RPMI7951 (cell line): ENCODE measurements at regions not wholly inside any gene's neighbourhood (a gene's known extent, or its start where the extent isn't known, plus 50 kb on each side); places are given as distances from the start of the nearest gene placed in this dataset.
A peak's percentile ranks its signal among the peaks of the same experiment; 100 is the strongest.

Experiments
- DNase-seq: peaks from one replicate; pipeline ENCODE4 v3.0.0-alpha.2; 2012; ENCODE audit warnings: low read depth

DNA sequence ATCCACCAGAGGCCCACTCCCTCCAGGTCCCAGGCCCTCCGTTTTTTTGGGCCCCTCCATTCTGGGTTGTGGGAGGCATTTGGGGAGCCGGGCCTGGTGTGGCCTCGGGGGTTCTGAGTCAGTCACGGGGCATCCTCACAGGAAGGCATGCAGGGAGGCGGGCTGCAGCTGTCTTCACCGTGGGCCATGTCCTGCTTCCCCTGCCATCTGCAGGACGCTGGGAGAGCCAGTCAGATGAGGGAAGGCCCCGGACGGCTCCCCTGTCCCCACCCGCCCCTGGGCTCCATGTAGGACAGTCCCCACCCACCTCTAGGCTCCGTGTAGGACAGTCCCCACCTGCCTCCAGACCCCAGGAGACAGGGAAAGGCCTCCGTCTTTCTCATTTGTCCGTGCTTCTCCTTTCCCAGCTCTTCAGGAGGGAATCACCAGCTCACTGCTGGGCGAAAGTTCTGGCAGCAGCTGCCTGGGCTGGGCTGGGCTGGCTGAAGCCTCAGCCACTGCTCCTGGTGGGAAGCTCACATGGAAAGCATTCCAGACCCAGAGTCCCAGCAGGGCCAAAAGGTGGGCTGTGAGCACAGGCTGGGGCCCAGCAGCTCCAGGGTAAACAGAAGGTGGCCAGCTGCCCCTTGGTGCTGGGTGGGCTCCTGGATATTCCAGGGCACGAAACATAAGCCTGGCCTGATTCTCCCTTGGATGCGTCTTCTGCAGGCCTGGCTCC lies 217.8 kb downstream of the KIF26A start:
- peak; percentile 1 for DNase-seq

DNA sequence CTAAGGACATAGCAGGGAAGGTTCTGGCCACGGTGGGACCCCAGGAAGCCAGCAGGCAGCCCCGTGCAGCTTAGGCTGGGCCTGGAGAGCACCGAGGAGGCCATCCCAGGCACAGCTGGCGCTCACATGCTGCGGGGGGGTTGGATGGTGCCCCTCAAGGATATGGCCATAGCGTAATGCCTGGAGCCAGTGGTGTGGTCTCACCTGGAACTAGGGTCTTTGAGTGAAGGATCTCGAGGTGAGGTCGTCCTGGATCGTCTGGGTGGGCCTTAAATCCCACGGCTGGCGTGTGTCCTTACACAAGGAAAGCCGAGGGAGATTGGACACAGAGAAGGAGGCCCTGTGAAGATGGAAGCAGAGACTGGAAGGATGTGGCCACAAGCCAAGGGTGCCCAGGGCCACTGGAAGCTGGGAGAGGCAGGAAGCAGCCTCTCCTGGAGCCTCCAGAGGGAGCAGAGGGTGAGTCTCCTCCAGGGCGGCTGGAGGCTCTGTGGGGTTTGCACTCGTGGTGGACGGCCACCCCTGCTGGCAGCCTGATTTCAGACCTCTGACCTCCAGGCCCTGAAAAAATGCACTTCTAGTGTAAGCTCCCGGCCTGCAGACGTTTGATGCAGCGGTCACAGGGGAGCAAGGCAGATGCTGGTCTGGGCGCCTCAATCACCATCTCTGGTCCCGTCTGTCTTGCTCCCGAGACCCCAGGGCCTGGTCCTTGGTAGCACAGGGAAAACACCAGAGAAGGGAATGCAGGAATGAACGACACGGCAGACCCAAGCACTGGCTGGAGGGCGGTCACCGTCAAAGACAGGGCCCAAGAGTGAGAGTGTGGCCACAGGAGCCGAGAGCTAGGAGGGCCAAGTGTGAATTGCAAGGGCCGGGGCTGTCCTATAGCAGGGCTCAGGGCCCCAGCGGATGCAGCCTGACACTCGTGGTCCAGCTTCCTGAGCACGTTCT lies 218.6 kb downstream of the KIF26A start:
- DNase-seq, result no peak

DNA sequence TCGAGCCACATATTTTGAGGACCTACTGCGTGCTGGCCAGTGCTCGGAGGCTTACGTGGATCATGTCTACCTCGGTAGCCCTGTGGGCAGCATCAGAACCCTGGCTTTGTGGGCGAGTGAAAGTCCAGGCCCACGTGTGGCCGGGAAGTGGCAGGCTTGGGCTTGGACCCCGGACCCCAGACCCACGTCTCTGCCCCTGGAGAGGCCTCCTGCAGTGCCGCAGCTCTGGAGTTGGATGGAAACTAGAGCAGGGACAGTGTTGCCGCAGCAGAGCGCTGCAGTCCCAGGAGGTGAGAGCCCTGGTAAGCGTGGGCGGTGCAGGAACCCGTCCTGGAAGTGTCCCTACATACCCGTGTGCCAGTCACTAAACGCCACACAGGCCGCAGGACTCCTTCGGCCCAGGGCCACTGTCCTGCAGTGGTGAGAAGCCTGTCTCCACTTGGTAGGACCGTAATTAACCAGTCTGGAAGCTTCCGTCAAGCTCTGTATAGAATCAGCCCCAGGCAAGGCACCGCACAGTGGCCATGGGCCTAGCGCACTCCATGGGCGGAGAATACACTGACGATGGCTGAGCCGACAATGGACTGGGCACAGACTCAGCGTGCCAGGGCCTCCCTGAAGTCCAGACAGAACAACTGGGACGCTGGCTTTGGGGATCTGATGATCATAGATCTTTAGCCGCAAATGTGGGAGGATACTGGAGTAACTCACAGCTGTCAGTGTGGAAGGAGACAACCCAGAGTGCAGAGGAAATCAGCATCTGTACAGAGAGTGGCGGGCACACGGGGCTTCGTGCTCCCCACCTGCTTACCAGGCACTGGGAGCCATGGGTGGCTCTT lies 219.5 kb downstream of the KIF26A start:
- no peak for DNase-seq

DNA sequence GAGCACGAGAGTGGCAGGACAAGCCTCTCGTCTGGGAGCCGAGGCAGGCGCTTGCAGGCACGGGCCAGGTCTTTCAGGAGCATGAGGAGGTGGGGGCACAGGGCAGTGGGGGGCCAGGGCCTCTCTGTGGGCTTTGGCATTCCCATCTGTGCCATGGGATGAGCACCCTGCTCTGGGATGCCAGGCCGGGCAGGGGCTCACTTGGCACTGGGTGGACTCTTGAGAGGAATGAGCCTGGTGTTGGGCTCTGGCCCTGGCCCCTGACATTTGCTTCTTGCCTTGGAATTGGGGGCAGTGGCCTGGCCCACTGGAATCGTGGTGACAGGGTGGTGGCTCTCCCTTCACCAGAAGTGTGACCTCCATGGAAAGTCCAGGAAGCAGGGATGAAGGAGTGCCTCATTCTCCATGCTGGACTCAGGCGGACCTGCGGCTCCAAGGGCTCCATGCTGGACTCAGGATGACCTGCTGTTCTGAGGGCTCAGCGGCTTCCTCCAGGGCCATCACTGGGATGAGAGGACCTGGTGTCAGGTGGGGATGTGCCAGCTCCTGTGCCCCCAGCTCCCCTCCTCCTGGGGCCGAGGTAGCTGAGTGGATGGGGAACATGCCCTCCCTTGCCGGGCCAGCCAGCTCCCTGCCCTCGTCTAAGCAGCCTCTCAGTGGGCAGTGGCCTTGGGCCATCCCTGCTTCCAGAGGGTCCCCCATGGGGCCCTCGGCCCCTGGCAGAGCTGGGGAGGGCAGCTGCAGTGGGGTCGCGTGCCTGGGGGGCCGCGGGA lies 220.3 kb downstream of the KIF26A start:
- DNase-seq, result no peak

DNA sequence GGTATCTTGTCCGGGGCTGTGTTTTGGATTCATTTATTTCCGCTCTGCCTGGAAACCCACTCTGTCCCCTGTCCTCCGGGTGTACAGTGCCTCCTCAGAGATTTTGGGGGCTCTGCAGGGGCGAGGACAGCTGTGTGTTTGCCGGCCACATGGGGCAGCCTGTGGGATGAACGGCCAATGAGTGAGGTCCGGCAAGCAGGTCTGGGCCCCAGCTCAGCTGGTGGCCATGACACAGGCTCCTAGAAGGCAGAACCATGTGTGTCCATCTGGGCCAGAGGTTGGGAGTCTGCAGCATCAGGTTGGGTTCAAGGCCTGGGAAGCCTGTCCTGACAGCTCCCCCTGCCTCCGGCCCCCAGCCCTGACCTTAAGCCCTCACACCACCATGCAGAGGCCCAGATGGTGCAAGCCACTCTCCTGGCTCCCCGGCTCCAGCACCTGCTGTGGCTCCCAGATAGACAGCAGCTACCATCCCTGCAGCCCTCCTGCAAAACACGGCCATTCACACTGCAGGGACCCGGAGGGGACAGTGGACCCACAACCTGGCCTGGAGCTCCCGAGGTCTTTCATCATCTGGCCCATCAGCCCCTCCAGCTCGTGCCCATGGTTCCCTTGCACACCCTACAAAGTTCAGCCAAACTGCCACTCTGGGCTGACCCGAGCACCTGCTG lies 220.1 kb upstream of the C14orf180 start:
- DNase-seq, result no peak

DNA sequence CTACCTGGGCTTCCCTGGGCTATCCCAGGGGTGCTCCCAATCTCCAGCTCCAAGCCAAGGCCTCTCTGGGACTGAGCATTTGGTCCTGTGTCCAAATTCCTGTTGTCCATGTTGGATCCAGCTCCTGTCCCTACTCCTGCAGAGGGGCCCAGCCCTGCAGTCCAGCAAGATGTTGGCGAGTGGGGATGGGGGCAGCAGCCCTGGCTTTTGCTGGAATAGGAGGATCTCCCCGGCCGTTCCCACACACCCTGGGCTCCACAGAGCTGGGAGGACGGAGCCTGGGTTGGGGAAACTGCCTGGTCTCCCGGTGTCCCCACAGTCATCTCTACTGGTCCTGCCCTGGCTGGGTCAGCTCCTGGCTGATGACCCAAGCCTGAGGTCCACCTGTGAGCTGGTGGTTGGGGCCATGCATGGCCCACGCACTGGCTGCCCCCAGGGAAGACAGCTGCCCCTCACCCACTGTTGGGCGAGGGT lies 219.6 kb upstream of the C14orf180 start:
- DNase-seq, result no peak

DNA sequence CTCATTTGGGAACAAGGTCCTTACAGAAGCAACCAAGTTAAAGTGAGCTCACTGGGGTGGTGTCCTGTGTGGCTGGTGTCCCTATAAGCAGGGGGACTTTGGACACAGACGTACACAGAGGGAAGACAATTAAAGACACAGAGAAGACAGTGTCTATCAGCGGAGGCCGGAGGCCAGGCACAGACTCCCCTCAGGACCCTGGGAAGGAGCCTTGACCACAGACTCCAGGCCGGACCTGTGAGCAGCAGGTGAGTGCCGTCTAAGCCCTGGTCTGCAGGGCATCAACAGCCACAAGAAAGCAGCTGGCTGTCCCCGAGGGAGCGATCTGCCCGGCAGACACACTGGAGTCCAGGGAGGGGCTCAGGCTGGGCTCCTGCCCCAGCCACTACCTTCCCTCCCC lies 219.1 kb upstream of the C14orf180 start:
- no peak for DNase-seq

DNA sequence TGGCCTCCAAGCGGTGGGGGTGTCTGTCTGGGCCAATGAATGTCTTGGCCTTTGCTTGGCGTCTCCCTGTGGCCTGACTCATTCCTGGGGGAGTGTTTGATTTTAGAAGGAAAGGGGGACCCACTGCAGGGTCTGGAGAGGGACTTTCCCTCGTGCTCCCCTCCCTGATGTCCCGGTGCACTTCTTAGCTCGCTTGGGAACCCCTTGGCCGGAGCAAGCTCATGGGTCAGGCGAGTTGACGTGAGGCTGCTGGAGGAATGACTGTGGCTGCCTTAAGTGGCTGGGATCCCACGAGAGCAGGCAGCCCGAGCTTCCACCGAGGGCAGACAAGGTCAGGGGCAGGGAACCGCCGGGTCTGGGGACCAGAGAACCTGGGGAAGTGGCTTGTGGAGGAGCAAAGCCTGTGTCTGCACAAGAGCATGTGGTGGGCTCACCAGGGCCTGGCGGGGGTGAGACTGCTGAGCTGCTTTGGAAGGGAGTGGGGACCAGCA lies 218.4 kb upstream of the C14orf180 start:
- DNase-seq, result no peak

DNA sequence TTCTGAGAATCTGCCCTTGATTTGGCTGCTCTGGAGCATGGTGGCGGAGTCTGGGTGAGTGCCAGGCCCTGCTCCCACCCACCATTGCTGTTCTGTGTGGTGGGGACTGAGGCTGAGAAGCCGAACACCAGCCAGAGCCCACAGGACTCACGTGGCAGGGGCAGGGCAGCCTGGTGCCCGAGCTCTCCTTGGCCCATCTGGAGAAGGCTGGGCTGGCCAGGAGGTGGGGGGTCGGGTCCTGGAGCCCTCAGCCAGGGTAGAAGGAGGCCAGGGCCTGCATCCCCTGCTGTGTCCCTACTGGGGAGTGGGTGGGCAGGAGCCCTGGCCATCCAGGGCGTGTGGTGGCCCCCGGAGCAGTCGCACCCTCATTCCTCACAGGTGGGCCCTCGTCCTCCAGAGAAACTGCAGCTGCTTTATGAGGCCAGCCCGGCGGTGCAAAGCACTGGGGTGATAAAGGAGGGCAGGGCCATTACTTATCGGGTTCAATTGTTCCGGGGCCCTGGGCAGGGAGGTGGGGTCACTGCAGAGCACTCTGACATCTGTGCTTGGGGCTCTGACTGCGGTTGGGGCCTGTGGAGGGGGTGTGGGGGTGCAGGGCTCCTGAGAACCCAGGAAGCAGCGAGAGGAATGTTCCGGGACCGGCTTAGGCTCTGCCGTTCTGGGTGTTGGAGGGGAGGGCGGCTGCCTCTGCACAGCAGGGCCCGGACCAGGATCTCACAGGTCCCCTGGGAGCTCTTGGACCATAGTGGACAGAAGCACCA lies 217.5 kb upstream of the C14orf180 start:
- DNase-seq, result no peak

DNA sequence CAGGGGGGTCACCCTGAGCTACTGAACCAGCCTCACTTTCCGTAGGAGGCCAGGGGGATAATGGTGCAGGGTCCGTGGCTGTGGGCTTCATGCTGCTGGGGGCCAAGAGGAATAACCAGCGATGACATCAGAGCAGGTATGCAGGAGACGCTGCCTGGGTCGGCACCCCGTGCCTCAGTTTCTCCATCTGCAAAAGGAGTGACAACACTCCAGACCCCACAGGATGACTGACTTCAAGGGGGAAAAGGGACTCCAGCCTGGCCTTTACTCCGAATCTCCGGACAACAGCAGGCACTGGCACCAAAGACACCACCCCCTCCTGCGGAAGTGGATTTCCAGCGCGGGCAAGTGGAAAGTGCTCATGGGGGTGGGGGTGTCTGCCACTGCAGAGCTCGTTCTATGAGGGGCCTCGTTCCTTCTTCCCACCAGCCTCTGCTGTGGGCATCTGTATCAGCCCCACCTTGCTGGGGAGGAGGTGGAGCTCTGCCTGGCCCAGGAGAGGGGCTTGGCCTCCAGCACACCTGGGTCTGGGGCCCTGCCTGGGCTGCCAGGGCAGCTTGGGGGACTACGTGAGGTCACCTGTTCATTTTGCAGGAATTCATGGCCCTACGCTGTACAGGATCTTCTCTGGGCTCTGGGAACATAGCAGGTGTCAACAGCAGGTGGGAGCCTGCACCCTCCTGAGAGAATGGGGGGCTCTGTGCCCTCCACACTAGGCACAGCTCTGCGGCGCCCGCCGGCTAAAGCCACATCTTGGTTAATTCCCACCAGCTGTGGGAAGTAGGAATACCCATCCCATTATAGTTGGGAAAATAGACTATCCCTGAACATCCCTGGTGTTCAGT lies 216.6 kb upstream of the C14orf180 start:
- no peak for DNase-seq

DNA sequence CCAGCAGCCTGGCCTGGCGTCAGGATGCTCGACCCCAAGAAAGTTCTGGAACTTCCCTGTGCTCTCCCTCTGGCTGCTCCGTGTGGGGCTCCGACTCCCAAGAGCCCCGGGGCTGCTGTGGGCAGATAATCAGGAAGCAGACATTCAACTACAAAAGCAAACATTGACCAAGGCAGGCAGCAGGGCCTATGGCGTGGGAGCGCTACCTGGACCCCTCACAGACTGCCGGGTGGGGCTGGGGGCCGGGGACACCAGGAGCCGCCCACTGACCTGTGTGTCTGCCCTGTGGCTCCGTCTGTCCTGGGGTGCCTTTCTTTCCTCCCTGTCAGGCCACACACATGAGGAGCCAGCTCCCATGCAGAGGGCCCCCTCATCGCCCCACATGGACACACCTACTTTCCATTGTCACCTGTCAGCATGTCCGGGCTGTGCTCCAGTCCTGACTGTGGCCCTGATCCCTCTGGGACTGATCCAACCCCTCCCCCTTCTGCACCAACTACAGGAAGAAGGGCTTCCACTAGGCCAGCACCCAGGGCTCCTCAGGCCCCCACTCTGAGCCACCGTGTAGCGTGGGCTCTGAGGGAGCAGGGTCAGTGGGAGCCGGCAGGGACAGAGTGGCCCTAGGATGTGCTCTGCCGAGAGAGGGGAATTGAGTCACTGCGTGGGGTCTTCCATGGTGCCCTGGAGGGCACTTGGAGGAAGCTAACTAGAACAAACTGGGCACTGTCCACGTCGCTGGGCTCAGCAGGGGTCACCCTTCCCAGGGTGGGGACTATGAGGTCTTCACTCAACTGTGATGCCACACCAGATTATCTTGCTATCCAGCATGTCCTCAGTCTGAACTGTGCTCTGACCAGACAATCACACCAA lies 215.4 kb upstream of the C14orf180 start:
- DNase-seq, result no peak

DNA sequence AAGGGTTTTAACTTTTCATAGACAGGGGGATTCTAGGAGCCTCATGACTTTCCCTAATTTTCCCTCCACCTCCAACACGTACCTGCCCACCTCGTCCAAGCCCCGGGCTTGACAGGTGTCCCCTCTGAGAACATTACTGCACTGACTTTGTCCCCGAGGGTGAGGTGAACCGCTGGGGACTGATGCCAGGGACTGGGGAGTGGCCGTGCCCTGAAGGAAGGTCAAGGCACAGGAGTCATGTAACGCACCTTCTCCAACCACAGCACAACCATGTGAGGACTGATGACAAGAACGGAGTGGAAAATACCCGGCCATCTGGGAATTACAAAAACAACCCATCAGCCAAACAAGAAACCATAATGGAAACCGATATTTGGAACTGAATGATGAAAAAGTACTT lies 214.7 kb upstream of the C14orf180 start:
- DNase-seq, result no peak

DNA sequence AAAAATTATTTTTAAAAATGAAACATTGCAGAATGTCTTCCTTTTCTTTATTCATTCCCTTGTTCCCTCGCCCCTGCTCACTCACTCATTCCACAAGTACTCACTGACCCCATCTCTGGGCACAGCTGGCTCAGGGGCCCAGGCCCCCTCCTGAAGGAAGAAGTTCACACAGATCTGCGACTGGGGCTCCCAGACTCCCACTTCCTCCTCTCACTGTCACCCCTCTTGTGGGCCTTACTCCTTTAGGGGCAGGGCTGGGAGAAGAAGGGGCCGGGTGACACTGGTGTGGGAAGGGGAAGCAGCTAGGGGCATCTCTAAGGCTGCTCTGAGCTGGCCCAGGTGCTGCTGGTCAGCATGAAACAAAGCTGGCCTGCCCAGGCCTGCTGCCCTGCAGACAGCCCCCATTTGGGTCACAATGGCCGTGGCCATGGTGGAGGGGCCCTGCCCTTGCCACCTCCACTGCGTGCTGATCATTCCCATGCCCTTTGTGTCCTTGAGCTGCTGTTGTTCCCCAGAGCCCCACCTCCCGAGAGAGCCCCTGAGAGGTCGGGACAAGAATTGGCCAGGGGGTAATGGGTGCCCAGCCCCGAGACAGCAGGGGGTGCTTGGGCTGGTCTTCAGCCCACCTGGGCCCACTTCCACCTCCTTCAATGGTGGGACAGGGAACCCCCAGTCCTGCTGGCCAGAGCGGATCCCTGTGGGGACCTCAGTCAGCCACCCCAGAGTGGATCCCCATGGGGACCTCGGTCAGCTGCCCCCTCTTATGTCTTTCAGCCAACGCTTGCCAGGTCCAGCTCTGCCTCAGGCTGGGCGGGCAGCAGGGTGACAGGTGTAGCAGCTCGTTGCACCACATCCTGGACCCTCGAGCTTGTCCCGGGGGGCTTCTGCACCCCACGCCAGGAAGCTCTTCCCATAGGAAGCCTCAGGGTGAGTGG lies 212.4 kb upstream of the C14orf180 start:
- DNase-seq, result no peak

DNA sequence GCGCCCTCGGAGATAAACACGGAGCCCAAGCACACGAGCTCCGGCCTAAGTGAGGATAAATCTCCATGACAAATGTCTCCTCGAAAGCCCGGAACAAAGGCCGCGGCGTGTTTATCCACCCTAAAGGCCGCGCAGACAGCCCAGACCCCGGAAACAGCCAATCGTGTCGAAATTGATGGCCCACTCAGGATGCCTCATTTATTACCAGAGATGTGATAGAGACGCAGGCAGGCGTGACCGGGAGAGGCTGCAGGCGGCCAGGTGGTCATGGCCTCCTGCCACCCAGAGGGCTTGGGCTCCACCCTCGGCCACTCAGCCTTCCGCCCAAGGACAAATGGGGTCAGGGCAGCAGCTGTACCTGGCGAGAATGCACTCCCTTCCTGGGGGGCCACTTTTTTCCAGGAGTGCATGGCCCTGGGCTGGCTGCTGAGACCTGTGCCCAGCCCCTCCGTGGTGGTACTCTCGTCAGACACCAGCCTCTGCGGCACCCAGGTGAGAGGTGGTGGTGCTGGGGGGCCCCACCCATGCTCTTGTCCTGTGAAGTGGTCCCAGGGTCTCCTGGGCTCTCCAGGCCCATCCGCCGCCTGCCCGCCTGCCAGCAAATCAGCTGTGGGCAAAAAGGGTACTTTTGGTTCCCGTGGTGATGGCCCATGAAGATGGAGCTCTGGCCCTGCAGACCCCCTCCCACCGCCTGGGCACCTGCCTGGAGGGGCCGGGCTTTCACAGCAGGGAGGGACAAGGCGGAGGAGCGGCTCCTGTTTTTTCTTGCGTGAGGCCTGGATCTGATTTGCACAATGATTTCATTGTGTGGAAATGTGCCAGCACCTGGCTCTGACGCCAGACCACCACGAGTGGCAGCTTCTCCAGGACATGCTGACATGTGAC lies 211.5 kb upstream of the C14orf180 start:
- no peak for DNase-seq

DNA sequence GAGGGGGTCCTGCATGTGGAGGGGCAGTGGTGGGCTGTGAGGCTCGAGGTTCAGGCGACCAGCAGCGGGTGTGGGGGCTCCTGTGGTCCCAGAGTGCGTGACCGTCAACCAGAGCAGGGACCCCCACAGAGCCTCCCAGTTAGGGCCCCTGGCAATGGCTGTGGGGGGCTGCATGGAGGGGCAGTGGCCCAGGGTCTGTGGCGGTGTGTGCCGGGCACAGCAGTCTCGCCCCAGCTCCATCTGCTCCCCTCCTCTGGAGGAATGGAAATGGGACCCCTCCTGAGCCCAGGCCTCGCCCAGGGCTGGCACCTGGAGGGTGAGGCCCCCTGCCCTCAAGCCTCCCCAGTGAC lies 210.8 kb upstream of the C14orf180 start:
- DNase-seq, result no peak

DNA sequence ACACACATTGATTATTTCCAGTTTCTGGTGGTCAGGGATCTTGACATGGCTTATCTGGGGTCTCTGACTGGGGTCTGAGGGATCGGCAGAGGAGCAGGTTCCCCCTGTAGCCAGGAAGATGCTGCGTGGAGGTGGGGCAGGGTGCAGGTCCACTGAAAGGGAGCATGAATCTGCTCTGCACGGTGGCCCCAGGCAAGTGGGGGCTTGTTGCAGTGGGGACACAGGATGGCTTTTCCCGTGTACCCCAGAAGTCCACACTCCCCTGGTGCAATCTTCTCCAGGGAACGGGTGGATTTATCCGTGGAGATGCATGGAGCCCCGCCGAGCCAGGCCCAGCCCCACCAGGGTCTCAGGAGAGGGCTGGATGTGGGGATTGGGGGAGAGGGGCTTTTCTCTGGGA lies 210.4 kb upstream of the C14orf180 start:
- DNase-seq, result no peak
